ENCODE measurements at regions not wholly inside any gene's neighbourhood (a gene's known extent, or its start where the extent isn't known, plus 50 kb on each side); places are given as distances from the start of the nearest gene placed in this dataset.

DNA sequence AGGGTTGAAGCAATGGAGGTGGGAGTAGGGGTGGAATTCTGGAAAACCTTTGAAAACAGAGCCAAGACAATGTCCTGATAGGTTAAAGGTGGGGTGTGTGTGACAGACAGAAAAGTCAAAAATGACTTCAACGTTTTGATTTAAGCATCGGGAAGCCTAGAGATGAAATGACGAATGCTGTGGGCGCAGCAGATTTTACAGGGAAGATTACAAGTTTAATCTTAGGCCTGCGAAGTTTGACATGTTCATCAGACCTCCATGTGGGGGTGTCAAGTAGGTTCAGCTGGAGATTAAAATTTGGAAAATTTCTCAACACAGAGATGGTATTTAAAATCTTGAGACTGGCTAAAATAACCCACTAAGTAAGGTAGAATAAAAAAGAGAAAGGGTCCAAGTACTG is 453.3 kb downstream of the TXNL1 start (continued):
- TF ChIP-seq, protein P1, sequence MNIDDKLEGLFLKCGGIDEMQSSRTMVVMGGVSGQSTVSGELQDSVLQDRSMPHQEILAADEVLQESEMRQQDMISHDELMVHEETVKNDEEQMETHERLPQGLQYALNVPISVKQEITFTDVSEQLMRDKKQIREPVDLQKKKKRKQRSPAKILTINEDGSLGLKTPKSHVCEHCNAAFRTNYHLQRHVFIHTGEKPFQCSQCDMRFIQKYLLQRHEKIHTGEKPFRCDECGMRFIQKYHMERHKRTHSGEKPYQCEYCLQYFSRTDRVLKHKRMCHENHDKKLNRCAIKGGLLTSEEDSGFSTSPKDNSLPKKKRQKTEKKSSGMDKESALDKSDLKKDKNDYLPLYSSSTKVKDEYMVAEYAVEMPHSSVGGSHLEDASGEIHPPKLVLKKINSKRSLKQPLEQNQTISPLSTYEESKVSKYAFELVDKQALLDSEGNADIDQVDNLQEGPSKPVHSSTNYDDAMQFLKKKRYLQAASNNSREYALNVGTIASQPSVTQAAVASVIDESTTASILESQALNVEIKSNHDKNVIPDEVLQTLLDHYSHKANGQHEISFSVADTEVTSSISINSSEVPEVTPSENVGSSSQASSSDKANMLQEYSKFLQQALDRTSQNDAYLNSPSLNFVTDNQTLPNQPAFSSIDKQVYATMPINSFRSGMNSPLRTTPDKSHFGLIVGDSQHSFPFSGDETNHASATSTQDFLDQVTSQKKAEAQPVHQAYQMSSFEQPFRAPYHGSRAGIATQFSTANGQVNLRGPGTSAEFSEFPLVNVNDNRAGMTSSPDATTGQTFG (tag by site-specific recombination; IDR thresholded peaks at IDR 0.05; ENCODE audit: borderline replicate concordance) = no peak
- TF ChIP-seq ZNF266 (tag by site-specific recombination; IDR thresholded peaks at IDR 0.05; ENCODE audit: low read depth) (no peak), ZBTB7A (tag by site-specific recombination; IDR thresholded peaks at IDR 0.05; ENCODE audit: low read depth) (no peak), TRIM28 (IDR thresholded peaks at IDR 0.05; ENCODE audit: borderline replicate concordance, low read length) (no peak)

DNA sequence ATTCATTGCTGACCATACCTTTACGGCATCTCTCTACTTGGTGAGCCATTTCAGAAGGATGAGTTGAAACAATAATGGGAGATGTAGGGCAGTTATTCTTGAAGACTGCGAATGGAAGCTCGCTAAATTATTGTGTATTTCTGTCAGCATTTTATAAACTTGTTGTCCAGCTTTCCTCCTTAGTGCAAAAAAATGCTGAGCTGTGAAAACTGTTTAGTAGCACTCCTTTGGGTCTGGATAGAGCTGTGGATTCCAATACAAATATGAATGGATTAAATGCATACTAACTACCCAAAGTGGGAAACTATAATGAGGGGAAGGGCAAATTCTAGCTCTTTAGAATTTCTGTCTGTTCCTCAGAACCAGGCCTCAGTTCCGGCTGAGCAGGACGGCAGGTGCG is 461.6 kb downstream of the TXNL1 start:
- H3K4me1 ChIP-seq (ENCODE audit: control insufficient read depth, insufficient read depth, low read length) = no peaks in the 10 kb centered on the region
- TF ChIP-seq SP2 (tag by site-specific recombination; IDR thresholded peaks at IDR 0.05) (no peak), ZNF121 (tag by site-specific recombination; IDR thresholded peaks at IDR 0.05) (no peak), ZNF768 (tag by site-specific recombination; IDR thresholded peaks at IDR 0.05) (no peak), SETDB1 (IDR thresholded peaks at IDR 0.05; ENCODE audit: insufficient read length, low read length) (no peak), ZNF23 (tag by site-specific recombination; IDR thresholded peaks at IDR 0.05; ENCODE audit: borderline replicate concordance) (no peak), ZNF571 (tag by site-specific recombination; IDR thresholded peaks at IDR 0.05) (no peak), SP7 (tag by site-specific recombination; IDR thresholded peaks at IDR 0.05) (no peak), ZBTB7A (tag by site-specific recombination; IDR thresholded peaks at IDR 0.05; ENCODE audit: low read depth) (no peak), ZBTB21 (tag by site-specific recombination; IDR thresholded peaks at IDR 0.05) (no peak)
- TF ChIP-seq, protein P2, sequence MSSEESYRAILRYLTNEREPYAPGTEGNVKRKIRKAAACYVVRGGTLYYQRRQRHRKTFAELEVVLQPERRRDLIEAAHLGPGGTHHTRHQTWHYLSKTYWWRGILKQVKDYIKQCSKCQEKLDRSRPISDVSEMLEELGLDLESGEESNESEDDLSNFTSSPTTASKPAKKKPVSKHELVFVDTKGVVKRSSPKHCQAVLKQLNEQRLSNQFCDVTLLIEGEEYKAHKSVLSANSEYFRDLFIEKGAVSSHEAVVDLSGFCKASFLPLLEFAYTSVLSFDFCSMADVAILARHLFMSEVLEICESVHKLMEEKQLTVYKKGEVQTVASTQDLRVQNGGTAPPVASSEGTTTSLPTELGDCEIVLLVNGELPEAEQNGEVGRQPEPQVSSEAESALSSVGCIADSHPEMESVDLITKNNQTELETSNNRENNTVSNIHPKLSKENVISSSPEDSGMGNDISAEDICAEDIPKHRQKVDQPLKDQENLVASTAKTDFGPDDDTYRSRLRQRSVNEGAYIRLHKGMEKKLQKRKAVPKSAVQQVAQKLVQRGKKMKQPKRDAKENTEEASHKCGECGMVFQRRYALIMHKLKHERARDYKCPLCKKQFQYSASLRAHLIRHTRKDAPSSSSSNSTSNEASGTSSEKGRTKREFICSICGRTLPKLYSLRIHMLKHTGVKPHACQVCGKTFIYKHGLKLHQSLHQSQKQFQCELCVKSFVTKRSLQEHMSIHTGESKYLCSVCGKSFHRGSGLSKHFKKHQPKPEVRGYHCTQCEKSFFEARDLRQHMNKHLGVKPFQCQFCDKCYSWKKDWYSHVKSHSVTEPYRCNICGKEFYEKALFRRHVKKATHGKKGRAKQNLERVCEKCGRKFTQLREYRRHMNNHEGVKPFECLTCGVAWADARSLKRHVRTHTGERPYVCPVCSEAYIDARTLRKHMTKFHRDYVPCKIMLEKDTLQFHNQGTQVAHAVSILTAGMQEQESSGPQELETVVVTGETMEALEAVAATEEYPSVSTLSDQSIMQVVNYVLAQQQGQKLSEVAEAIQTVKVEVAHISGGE (tag by site-specific recombination; conservative IDR thresholded peaks at IDR 0.05; ENCODE audit: low read depth) = no peak
- CTCF ChIA-PET = no interaction called here
- H3K36me3 ChIP-seq (ENCODE audit: control insufficient read depth in 2 of 2, insufficient read depth in 1 of 2, low read length in 2 of 2) = no peaks in the 10 kb centered on the region
- H3K27ac ChIP-seq (ENCODE audit: extremely low read depth, low read depth, low read length) = no peak overlapping the region
- no peak overlapping the region for H3K4me3 ChIP-seq (ENCODE audit: low read depth, low read length)
- no peaks in the 10 kb centered on the region for H3K9me3 ChIP-seq (ENCODE audit: control insufficient read depth, insufficient read depth, low read depth, low read length)
- POLR2A ChIA-PET = no interaction called here

DNA sequence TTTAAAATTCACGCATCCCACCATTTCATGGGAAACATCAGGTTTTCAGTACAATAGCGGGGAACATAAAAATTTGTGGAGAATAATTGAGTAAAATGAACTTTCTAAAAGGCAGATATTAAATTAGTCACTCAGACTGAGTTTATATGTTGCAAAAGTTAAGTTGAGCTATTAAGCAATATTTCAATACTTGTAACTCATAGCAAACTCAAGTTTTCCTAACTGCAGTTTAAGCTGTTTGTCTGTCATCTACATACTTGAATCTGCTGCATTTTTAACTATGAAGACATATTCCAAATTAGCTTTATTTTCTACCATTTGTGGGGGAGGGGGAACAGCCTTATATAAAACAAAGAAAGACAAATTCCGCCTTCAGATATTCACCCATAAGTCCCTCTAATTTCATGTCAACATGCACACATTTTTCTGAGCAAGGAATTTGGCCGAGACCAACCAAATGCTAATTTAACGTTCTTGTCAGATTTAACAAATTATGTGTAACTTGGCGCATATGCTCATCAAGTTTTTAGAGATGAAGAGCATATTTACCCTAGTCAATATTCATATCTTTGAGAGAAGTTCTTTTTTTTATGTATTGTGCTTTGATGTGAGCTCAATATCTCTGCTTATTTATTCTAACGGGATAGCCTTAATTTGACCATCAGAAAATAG is 462.9 kb downstream of the TXNL1 start:
- no peak overlapping the region for H3K4me3 ChIP-seq (ENCODE audit: low read depth, low read length)
- ChIA-PET POLR2A (no interaction called here), CTCF (interaction anchor here (0.6 kb wide), 1 partner anchor 26 kb away, joined by 5 read pairs; no protein-coding TSS in a partner anchor)
- TF ChIP-seq ZNF600 (tag by site-specific recombination; IDR thresholded peaks at IDR 0.05) = no peak
- TF ChIP-seq ZNF792 (tag by site-specific recombination; IDR thresholded peaks at IDR 0.05) = no peak
- TF ChIP-seq, protein P3, sequence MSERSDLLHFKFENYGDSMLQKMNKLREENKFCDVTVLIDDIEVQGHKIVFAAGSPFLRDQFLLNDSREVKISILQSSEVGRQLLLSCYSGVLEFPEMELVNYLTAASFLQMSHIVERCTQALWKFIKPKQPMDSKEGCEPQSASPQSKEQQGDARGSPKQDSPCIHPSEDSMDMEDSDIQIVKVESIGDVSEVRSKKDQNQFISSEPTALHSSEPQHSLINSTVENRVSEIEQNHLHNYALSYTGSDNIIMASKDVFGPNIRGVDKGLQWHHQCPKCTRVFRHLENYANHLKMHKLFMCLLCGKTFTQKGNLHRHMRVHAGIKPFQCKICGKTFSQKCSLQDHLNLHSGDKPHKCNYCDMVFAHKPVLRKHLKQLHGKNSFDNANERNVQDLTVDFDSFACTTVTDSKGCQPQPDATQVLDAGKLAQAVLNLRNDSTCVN (tag by site-specific recombination; optimal IDR thresholded peaks at IDR 0.05) = no peak
- no peak for TF ChIP-seq OVOL3 (tag by site-specific recombination; IDR thresholded peaks at IDR 0.05)
- TF ChIP-seq KLF9 (tag by site-specific recombination; IDR thresholded peaks at IDR 0.05; ENCODE audit: low read depth) = no peak
- TF ChIP-seq ZBTB20 (tag by site-specific recombination; IDR thresholded peaks at IDR 0.05) = no peak
- TF ChIP-seq, protein P4, sequence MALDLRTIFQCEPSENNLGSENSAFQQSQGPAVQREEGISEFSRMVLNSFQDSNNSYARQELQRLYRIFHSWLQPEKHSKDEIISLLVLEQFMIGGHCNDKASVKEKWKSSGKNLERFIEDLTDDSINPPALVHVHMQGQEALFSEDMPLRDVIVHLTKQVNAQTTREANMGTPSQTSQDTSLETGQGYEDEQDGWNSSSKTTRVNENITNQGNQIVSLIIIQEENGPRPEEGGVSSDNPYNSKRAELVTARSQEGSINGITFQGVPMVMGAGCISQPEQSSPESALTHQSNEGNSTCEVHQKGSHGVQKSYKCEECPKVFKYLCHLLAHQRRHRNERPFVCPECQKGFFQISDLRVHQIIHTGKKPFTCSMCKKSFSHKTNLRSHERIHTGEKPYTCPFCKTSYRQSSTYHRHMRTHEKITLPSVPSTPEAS (tag by site-specific recombination; IDR thresholded peaks at IDR 0.05) = no peak
- TF ChIP-seq GLI4 (tag by site-specific recombination; IDR thresholded peaks at IDR 0.05) = no peak
- TF ChIP-seq, protein P5, sequence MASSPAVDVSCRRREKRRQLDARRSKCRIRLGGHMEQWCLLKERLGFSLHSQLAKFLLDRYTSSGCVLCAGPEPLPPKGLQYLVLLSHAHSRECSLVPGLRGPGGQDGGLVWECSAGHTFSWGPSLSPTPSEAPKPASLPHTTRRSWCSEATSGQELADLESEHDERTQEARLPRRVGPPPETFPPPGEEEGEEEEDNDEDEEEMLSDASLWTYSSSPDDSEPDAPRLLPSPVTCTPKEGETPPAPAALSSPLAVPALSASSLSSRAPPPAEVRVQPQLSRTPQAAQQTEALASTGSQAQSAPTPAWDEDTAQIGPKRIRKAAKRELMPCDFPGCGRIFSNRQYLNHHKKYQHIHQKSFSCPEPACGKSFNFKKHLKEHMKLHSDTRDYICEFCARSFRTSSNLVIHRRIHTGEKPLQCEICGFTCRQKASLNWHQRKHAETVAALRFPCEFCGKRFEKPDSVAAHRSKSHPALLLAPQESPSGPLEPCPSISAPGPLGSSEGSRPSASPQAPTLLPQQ (tag by site-specific recombination; IDR thresholded peaks at IDR 0.05) = no peak
- no peak for TF ChIP-seq ZNF610 (tag by site-specific recombination; IDR thresholded peaks at IDR 0.05; ENCODE audit: borderline replicate concordance)
- TF ChIP-seq ZNF549 (tag by site-specific recombination; IDR thresholded peaks at IDR 0.05) = no peak
- TF ChIP-seq ZNF433 (tag by site-specific recombination; IDR thresholded peaks at IDR 0.05; ENCODE audit: low read depth) = no peak

More for the DNA sequence above, 462.9 kb downstream of the TXNL1 start:
- Histone ChIP-seq H3K9me3 (ENCODE audit: control insufficient read depth, insufficient read depth, low read depth, low read length) (no peaks in the 10 kb centered on the region), H3K4me1 (ENCODE audit: control insufficient read depth, insufficient read depth, low read length) (no peaks in the 10 kb centered on the region), H3K36me3 (ENCODE audit: control insufficient read depth in 2 of 2, insufficient read depth in 1 of 2, low read length in 2 of 2) (no peaks in the 10 kb centered on the region), H3K27ac (ENCODE audit: extremely low read depth, low read depth, low read length) (no peak overlapping the region)
